HG03439 (cell line): ENCODE measurements at regions not wholly inside any gene's neighbourhood (a gene's known extent, or its start where the extent isn't known, plus 50 kb on each side); places are given as distances from the start of the nearest gene placed in this dataset.

Experiments
- ATAC-seq: cut with Tn5 transposase; IDR thresholded peaks from one replicate; pipeline ENCODE4 v1.9.1; 2021; ENCODE audit warnings: mild to moderate bottlenecking, moderate library complexity; ENCODE audit not compliant: unreplicated experiment

GRCh38 chr6:150536835-150537234 lies 62.9 kb upstream of the PLEKHG1 start:
- no peak for ATAC-seq

GRCh38 chr6:150537491-150537890 lies 62.2 kb upstream of the PLEKHG1 start:
- no peak for ATAC-seq

- ATAC-seq = no peak
These were observed 61.8 kb upstream of the PLEKHG1 start for GRCh38 chr6:150537893-150538292.

- no peak for ATAC-seq
These were observed 60.6 kb upstream of the PLEKHG1 start for GRCh38 chr6:150539111-150539510.

- ATAC-seq = no peak
These were observed 60.1 kb upstream of the PLEKHG1 start for GRCh38 chr6:150539568-150539967.

GRCh38 chr6:150541576-150541975 lies 58.1 kb upstream of the PLEKHG1 start:
- no peak for ATAC-seq

- ATAC-seq = no peak
These were observed 56.5 kb upstream of the PLEKHG1 start for GRCh38 chr6:150543178-150543577.

- no peak for ATAC-seq
These were observed 54.9 kb upstream of the PLEKHG1 start for GRCh38 chr6:150544793-150545192.

- ATAC-seq = no peak
These were observed 53.2 kb upstream of the PLEKHG1 start for GRCh38 chr6:150546457-150546856.

- no peak for ATAC-seq
These were observed 52.0 kb upstream of the PLEKHG1 start for GRCh38 chr6:150547502-150548222.

- ATAC-seq = no peak
These were observed 51.4 kb upstream of the PLEKHG1 start for GRCh38 chr6:150548330-150548729.

GRCh38 chr6:150549007-150549406 lies 50.7 kb upstream of the PLEKHG1 start:
- ATAC-seq = no peak

GRCh38 chr6:150549674-150550101 lies 50.0 kb upstream of the PLEKHG1 start:
- ATAC-seq = no peak
